HepG2 (cell line): ENCODE measurements at regions not wholly inside any gene's neighbourhood (a gene's known extent, or its start where the extent isn't known, plus 50 kb on each side); places are given as distances from the start of the nearest gene placed in this dataset.

Experiments used
- ATAC-seq: fragments of 200-7000 bp; cut with Tn5 transposase; 3 replicates; pipeline ENCODE4 v1.9.1; 2020; ENCODE audit warnings: mild to moderate bottlenecking, moderate library complexity
- BruUV-seq: library from RNA; stranded (reverse); fragments of 400-500 nt; replicated peaks from 2 replicates; lab custom pipeline; 2021; lab: Mats Ljungman, UMichigan
- CTCF ChIA-PET: fragments of 300-600 bp; formaldehyde crosslinking; extraction: SDS; loops from one replicate; lab custom pipeline; 2021; ENCODE audit warnings: low total read pairs, inconsistent platforms, low intra/inter-chr PET ratio; lab: Yijun Ruan, JAX
- POLR2A ChIA-PET: fragments of 350-600 bp; sonication (Branson Sonifier 250); formaldehyde crosslinking; loops from one replicate; lab custom pipeline; 2020; ENCODE audit warnings: antibody characterized with exemption, inconsistent platforms; lab: Yijun Ruan, JAX
- DNase-seq: peaks from one replicate; pipeline ENCODE4 v3.0.0-alpha.2; 2015; ENCODE audit warnings: low spot score
- FAIRE-seq: peaks from 3 replicates; lab custom pipeline; 2011; peaks lifted over from hg19 to GRCh38; lab: Jason Lieb, UNC
- H2AFZ ChIP-seq: one replicate; pipeline ENCODE4 v1.6.1; 2011; ENCODE audit warnings: low read length, inconsistent platforms
- H3K27ac ChIP-seq: fragments of 300-600 bp; 3 replicates; pipeline ENCODE4 v1.8.0; 2011; ENCODE audit warnings: mixed run types, mild to moderate bottlenecking, mixed read lengths, low read length, inconsistent platforms; ENCODE audit not compliant: insufficient read depth; ENCODE audit errors: extremely low read length
- H3K27me3 ChIP-seq, 2 experiments: fragments of 200-600 bp in 1 of 2; 2 replicates in 1 of 2; 3 replicates in 1 of 2; pipeline versions ENCODE4 v1.6.0 to v1.8.0; 2011; ENCODE audit warnings: low read length in 2 of 2, mild to moderate bottlenecking in 2 of 2, moderate library complexity in 2 of 2, inconsistent platforms in 1 of 2; ENCODE audit not compliant: insufficient read depth in 2 of 2, control insufficient read depth in 1 of 2
- H3K36me3 ChIP-seq, 2 experiments: fragments of 200-600 bp in 1 of 2; replicated peaks in 1 of 2; 2 replicates in 1 of 2; 3 replicates in 1 of 2; pipeline versions ENCODE4 v1.5.1 to v1.8.0; 2011; ENCODE audit warnings: low read length in 2 of 2, inconsistent platforms in 1 of 2; ENCODE audit not compliant: insufficient read depth in 2 of 2, control insufficient read depth in 1 of 2
- H3K4me1 ChIP-seq: 2 replicates; pipeline ENCODE4 v1.5.1; 2012; ENCODE audit warnings: low read length, inconsistent platforms; ENCODE audit not compliant: insufficient read depth
- H3K4me2 ChIP-seq: 2 replicates; pipeline ENCODE4 v1.6.0; 2011; ENCODE audit warnings: low read depth, low read length, inconsistent platforms
- H3K4me3 ChIP-seq, 3 experiments: fragments of 200-600 bp in 1 of 3; sonication (generic), shearing (Covaris generic) in 1 of 3; replicated peaks in 1 of 3; 2 replicates each; pipeline ENCODE4 v1.5.1; 2011 to 2016; ENCODE audit warnings: low read length in 3 of 3, inconsistent platforms in 2 of 3, low read depth in 2 of 3, mild to moderate bottlenecking in 2 of 3, control low read depth in 1 of 3, mixed read lengths in 1 of 3; ENCODE audit not compliant: insufficient read depth in 1 of 3
- H3K79me2 ChIP-seq: one replicate; pipeline ENCODE4 v1.6.1; 2011; ENCODE audit warnings: low read length, inconsistent platforms; ENCODE audit not compliant: insufficient read depth
- H3K9ac ChIP-seq: 2 replicates; pipeline ENCODE4 v1.6.0; 2011; ENCODE audit warnings: mild to moderate bottlenecking, low read depth, low read length, inconsistent platforms; ENCODE audit not compliant: insufficient read depth
- H3K9me3 ChIP-seq: 2 replicates; pipeline ENCODE4 v1.5.1; 2012; ENCODE audit warnings: mild to moderate bottlenecking, low read length
- H4K20me1 ChIP-seq: 2 replicates; pipeline ENCODE4 v1.6.0; 2011; ENCODE audit warnings: inconsistent platforms, mild to moderate bottlenecking, low read length, moderate library complexity; ENCODE audit not compliant: insufficient read depth
- AHR ChIP-seq: IDR thresholded peaks from 2 replicates; pipeline ENCODE4 v1.6.1; 2018; ENCODE audit warnings: missing genetic modification reagents, missing compliant biosample characterization
- MAFG ChIP-seq: sonication (generic); formaldehyde crosslinking; IDR thresholded peaks from 2 replicates; pipeline ENCODE4 v1.5.1; 2020; ENCODE audit warnings: mild to moderate bottlenecking, missing genetic modification reagents
- MTA1 ChIP-seq: sonication (generic); formaldehyde crosslinking; IDR thresholded peaks from 2 replicates; pipeline ENCODE4 v1.4.0; 2020; ENCODE audit warnings: missing genetic modification reagents, mild to moderate bottlenecking, borderline replicate concordance
- TOPORS ChIP-seq: sonication (generic); formaldehyde crosslinking; IDR thresholded peaks from 2 replicates; pipeline ENCODE4 v1.8.0; 2023; ENCODE audit warnings: mild to moderate bottlenecking, missing genetic modification reagents
- ZNF713 ChIP-seq: sonication (generic); formaldehyde crosslinking; IDR thresholded peaks from 2 replicates; pipeline ENCODE4 v1.4.0; 2020; ENCODE audit warnings: mild to moderate bottlenecking, missing genetic modification reagents
- WGBS: methylation state at CpG from one replicate; pipeline ENCODE4 v1.1.6; 2017; ENCODE audit warnings: low lambda C conversion rate; 5-methylcytosine and 5-hydroxymethylcytosine counted together
- in situ Hi-C: cut with HindIII; loops from 2 replicates; pipeline ENCODE4 v1.10.0; 2017; ENCODE audit warnings: low pct_unique_long_range_greater_than_20kb; ENCODE audit not compliant: extremely low pct_ligation_motif_present
- intact Hi-C: fragments of 100-400 bp; cut with micrococcal nuclease; formaldehyde crosslinking; loops from one replicate; pipeline ENCODE4 v1.10.0; 2022; ENCODE audit not compliant: unreplicated experiment
- TF ChIP-seq, protein P1 (sequence below): sonication (generic); formaldehyde crosslinking; IDR thresholded peaks from 2 replicates; pipeline ENCODE4 v1.9.0; 2022; ENCODE audit warnings: low read depth, missing genetic modification reagents
- TF ChIP-seq, protein P2 (sequence below): sonication (generic); formaldehyde crosslinking; IDR thresholded peaks from 2 replicates; pipeline ENCODE4 v1.4.0; 2020; ENCODE audit warnings: mild to moderate bottlenecking, missing genetic modification reagents
- TF ChIP-seq, protein P3 (sequence below): sonication (generic); formaldehyde crosslinking; IDR thresholded peaks from 2 replicates; pipeline ENCODE4 v1.8.1; 2023; ENCODE audit warnings: mild to moderate bottlenecking, moderate library complexity, missing genetic modification reagents
- TF ChIP-seq, protein P4 (sequence below), 2 experiments: fragments of 450-650 bp in 1 of 2; sonication (generic) in 1 of 2; formaldehyde crosslinking in 1 of 2; IDR thresholded peaks; 2 replicates each; pipeline versions ENCODE4 v1.6.1 to v1.8.0; 2016 to 2022; ENCODE audit warnings: antibody characterized with exemption in 1 of 2, mild to moderate bottlenecking in 1 of 2, missing genetic modification reagents in 1 of 2

DNA sequence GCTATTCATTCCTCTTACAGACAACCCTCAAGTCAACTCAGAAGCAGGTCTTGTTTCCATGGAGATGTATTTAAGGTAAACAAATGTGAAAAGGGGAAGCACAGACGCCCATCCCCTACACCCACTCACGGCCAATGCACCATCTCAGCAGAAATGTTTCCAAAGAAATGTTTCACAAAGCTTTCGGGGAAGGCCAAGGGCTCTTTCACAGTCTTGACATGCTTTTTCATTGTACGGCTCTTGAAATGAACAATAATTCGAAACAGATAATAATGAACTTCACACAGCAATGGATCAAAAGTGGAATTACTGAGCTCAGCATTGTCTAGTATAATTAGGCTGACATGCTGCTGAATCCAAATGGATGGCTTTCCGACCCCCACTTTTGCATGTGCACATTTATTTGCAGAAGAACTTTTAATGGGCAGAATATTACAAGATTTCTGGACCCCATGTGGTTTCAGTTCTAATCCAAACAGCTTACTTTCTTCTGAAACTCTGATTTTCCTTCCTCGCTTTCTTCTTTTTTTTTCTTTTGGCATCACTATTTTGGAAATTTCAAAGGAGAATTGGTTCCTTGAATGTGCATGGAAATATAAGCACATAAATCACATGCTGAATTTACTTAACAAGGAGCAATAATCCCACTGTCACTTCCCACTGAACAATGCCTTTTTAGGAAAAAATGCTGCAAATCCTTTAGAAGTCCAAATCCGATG, 160.9 kb downstream of the SMIM20 start (continued):
- TF ChIP-seq, protein P1, sequence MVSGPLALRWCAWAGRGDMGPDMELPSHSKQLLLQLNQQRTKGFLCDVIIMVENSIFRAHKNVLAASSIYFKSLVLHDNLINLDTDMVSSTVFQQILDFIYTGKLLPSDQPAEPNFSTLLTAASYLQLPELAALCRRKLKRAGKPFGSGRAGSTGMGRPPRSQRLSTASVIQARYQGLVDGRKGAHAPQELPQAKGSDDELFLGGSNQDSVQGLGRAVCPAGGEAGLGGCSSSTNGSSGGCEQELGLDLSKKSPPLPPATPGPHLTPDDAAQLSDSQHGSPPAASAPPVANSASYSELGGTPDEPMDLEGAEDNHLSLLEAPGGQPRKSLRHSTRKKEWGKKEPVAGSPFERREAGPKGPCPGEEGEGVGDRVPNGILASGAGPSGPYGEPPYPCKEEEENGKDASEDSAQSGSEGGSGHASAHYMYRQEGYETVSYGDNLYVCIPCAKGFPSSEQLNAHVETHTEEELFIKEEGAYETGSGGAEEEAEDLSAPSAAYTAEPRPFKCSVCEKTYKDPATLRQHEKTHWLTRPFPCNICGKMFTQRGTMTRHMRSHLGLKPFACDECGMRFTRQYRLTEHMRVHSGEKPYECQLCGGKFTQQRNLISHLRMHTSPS (CRISPR knock-in tag) = no peak

DNA sequence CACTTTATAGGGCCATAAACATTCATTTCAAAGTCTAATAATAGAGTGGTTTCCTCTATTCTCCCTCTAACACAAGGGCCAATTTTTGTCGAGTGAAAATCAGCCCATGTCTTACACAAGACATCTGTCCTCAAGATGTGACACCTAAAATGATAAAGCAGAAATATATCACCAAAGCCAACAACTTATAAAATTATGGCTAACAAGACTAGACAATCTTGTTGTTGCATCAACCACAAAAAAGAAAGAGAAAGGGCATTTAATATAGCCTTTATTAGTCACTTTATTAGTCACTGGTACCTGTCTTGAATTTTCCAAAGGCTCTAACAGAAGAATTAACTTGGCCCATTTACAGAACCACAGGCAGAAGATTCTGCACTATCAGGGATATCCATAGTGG, 161.6 kb downstream of the SMIM20 start:
- FAIRE-seq (no peak), DNase-seq (no peak), ATAC-seq (no peak)
- no peak overlapping the region for H3K4me2 ChIP-seq
- no peak overlapping the region for H3K9ac ChIP-seq
- ChIA-PET CTCF (no interaction called here), POLR2A (no interaction called here)
- no peaks in the 10 kb centered on the region for H3K79me2 ChIP-seq
- in situ Hi-C loops = no loop called here
- no peaks in the 10 kb centered on the region for H4K20me1 ChIP-seq
- no peaks in the 10 kb centered on the region for H3K36me3 ChIP-seq
- intact Hi-C loops = no loop called here
- peaks cover 2 to 4% of the 10 kb centered on the region in 2 experiments; a peak in 1 of 5 replicates for H3K27me3 ChIP-seq
- 0% methylated on average over 1 of the region's 1 CpG for WGBS
- no peak overlapping the region for H3K27ac ChIP-seq
- H3K4me1 ChIP-seq = no peaks in the 10 kb centered on the region
- peaks cover 10% of the 10 kb centered on the region; the same call in 1 of the 2 replicates for H3K9me3 ChIP-seq
- no peak overlapping the region for H3K4me3 ChIP-seq
- BruUV-seq = no TSS peak
- no peak overlapping the region for H2AFZ ChIP-seq
- no peak for TF ChIP-seq AHR (CRISPR knock-in tag)
- TF ChIP-seq, protein P2, sequence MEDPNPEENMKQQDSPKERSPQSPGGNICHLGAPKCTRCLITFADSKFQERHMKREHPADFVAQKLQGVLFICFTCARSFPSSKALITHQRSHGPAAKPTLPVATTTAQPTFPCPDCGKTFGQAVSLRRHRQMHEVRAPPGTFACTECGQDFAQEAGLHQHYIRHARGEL (CRISPR knock-in tag) = no peak
- TF ChIP-seq MAFG (CRISPR knock-in tag) = no peak
- TF ChIP-seq TOPORS (CRISPR knock-in tag) = no peak
- TF ChIP-seq ZNF713 (CRISPR knock-in tag) = no peak
- no peak for TF ChIP-seq MTA1 (CRISPR knock-in tag)
- TF ChIP-seq, protein P3, sequence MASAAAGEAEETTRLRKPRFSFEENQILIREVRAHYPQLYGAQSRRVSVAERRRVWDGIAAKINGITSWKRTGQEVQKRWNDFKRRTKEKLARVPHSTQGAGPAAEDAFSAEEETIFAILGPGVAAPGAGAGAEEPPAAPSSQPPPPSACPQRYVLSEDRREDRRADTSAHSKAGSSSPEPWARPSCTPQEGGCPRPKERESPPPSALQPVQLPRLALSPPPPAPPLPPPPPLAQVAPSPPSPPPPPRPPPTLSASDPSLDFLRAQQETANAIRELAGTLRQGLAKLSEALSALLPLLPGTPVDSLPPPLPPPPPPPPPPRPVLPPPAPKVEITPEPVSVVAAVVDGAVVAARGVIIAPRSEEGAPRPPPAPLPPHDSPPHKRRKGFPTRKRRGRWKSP (CRISPR knock-in tag) = no peak
- TF ChIP-seq, protein P4, sequence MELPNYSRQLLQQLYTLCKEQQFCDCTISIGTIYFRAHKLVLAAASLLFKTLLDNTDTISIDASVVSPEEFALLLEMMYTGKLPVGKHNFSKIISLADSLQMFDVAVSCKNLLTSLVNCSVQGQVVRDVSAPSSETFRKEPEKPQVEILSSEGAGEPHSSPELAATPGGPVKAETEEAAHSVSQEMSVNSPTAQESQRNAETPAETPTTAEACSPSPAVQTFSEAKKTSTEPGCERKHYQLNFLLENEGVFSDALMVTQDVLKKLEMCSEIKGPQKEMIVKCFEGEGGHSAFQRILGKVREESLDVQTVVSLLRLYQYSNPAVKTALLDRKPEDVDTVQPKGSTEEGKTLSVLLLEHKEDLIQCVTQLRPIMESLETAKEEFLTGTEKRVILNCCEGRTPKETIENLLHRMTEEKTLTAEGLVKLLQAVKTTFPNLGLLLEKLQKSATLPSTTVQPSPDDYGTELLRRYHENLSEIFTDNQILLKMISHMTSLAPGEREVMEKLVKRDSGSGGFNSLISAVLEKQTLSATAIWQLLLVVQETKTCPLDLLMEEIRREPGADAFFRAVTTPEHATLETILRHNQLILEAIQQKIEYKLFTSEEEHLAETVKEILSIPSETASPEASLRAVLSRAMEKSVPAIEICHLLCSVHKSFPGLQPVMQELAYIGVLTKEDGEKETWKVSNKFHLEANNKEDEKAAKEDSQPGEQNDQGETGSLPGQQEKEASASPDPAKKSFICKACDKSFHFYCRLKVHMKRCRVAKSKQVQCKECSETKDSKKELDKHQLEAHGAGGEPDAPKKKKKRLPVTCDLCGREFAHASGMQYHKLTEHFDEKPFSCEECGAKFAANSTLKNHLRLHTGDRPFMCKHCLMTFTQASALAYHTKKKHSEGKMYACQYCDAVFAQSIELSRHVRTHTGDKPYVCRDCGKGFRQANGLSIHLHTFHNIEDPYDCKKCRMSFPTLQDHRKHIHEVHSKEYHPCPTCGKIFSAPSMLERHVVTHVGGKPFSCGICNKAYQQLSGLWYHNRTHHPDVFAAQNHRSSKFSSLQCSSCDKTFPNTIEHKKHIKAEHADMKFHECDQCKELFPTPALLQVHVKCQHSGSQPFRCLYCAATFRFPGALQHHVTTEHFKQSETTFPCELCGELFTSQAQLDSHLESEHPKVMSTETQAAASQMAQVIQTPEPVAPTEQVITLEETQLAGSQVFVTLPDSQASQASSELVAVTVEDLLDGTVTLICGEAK (IDR thresholded peaks at IDR 0.05) = no peak
- TF ChIP-seq, protein P4 (CRISPR knock-in tag; IDR thresholded peaks at IDR 0.05) = no peak
